Stimulated activated naive CD8-positive, alpha-beta T cell treated with anti-CD3 and anti-CD28 coated beads, Interleukin-15, Interleukin-2, amounts not matched to agents 100 ng/mL and 50 ng/mL, for 24 hours (primary cell): ENCODE measurements at regions not wholly inside any gene's neighbourhood (a gene's known extent, or its start where the extent isn't known, plus 50 kb on each side); places are given as distances from the start of the nearest gene placed in this dataset.

Experiments used
- H3K27ac Mint-ChIP-seq: one replicate; pipeline ENCODE4 v1.8.0; 2021; ENCODE audit warnings: mild to moderate bottlenecking, mixed read lengths
- H3K27me3 Mint-ChIP-seq: one replicate; pipeline ENCODE4 v1.8.0; 2021; ENCODE audit warnings: mixed read lengths
- H3K36me3 Mint-ChIP-seq: one replicate; pipeline ENCODE4 v1.8.0; 2021; ENCODE audit warnings: low read depth, mixed read lengths
- H3K4me1 Mint-ChIP-seq: one replicate; pipeline ENCODE4 v1.8.0; 2021; ENCODE audit warnings: low read depth, mixed read lengths
- H3K4me3 Mint-ChIP-seq: one replicate; pipeline ENCODE4 v1.8.0; 2021; ENCODE audit warnings: mild to moderate bottlenecking, mixed read lengths
- H3K9me3 Mint-ChIP-seq: one replicate; pipeline ENCODE4 v1.8.0; 2021; ENCODE audit warnings: mixed read lengths

DNA sequence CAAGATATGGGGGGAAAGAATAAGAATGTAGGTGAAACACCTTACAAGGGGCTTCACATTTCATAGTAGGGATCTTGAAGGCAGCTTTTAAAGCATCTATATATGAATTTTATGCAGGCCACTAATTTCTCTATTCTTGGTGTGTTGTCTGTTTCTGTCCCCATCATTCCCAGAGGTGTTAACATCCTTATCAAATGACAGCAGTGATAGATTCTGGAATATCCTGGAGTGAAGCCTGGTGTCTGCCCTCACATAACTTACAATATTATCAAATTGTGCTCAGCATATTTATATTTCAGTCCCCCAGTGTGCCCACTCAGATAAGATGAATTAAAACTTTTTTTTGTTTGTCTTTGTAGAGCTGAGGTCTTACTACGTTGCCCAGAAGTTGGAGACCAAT, 486.2 kb downstream of the EPHA4 start:
- Mint-ChIP-seq H3K27me3 (peaks cover 2% of the 10 kb centered on the region), H3K36me3 (no peaks in the 10 kb centered on the region), H3K9me3 (no peaks in the 10 kb centered on the region), H3K4me1 (no peaks in the 10 kb centered on the region), H3K27ac (no peak overlapping the region), H3K4me3 (no peak overlapping the region)

- no peaks in the 10 kb centered on the region for H3K4me1 Mint-ChIP-seq
- peaks cover 8% of the 10 kb centered on the region for H3K27me3 Mint-ChIP-seq
- H3K9me3 Mint-ChIP-seq: peaks cover 4% of the 10 kb centered on the region
- H3K4me3 Mint-ChIP-seq: no peak overlapping the region
- no peaks in the 10 kb centered on the region for H3K36me3 Mint-ChIP-seq
- H3K27ac Mint-ChIP-seq: no peak overlapping the region
Measured at GRCh38 chr2:221087779-221088178, 484.3 kb downstream of the EPHA4 start.

DNA sequence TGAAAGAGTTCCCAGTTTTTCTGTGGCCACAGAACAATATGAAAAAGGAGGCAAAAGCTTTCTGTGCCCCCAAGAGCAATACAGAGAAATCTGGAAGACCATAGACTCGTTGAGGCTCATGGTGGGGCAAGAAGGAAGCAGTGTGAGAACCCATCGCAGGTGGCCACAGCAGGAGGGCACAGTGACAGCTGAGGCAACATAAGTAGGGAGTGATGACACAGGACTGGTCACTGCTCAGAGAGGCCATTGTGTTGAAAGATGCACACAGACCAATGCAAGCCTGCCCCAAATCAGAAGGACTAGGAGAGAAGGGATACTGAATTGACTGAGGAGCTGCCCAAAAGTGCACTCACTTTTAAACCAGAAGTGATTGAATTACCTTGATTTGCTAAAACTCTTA, 483.6 kb downstream of the EPHA4 start:
- H3K4me1 Mint-ChIP-seq: no peaks in the 10 kb centered on the region
- peaks cover 8% of the 10 kb centered on the region for H3K27me3 Mint-ChIP-seq
- H3K4me3 Mint-ChIP-seq: no peak overlapping the region
- peaks cover 4% of the 10 kb centered on the region for H3K9me3 Mint-ChIP-seq
- H3K27ac Mint-ChIP-seq: no peak overlapping the region
- H3K36me3 Mint-ChIP-seq: no peaks in the 10 kb centered on the region

DNA sequence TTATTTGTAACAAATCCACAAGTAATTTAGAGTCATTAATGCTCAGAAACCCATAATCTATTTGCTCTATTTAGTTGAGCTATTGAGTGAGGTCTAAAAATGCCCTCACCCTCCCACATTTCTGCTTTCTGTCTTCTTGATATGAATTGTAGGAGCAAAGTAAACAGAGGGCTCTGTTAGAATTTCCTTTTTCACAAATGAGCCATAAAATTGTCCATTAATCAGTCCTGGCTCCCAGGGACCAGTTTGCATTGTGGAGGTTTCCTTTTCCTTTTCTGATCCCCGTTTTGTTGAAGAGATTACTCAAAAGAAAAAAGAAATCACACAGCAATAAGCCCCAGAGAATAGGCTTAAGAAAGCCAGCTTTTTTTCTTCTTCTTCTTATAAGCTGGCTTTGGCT, 476.7 kb downstream of the EPHA4 start:
- Mint-ChIP-seq H3K27ac (no peak overlapping the region), H3K4me1 (no peaks in the 10 kb centered on the region), H3K9me3 (peaks cover 4% of the 10 kb centered on the region), H3K27me3 (peaks cover 6% of the 10 kb centered on the region), H3K4me3 (no peak overlapping the region), H3K36me3 (no peaks in the 10 kb centered on the region)

DNA sequence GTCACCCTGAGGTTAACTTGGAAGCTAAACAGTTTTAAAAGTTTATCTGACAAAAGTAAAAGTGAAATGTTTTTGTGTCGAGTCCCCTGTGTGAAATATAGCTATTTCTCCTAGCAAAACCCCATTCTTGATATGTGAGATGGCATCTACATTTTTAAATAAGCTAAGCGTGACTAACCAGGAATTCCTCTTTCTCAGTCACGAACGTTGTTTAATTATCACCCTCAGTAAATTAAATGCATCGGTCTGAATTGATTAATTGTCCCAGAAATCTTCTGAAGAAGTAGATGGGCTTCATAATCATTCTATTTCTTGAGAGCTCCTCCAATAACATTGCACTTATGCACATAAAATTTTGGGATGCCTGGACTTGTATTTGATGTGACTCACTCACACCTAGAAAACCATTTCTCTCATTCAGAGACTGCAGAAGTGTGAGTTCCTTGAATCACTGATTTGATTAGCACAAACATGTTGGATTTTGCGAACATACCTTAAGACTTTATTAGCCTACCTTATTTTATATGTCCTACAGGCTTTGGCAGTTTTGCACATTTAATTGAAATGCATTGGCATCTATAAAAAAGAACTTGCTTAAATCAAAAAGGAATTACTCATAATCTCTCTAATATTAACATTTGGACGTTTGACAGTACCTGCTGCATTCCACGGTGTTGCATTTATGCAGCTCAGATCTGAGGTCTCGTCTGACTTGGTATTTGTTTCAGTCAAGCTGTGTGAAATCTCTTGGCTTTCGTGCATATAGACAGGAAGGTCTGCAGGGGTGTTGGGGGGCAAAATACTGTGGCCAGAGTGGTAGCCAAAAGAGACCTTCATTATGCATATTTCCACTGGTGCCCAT, 475.2 kb downstream of the EPHA4 start:
- H3K9me3 Mint-ChIP-seq: no peaks in the 10 kb centered on the region
- H3K36me3 Mint-ChIP-seq: no peaks in the 10 kb centered on the region
- no peak overlapping the region for H3K27ac Mint-ChIP-seq
- peaks cover 9% of the 10 kb centered on the region for H3K27me3 Mint-ChIP-seq
- no peak overlapping the region for H3K4me3 Mint-ChIP-seq
- H3K4me1 Mint-ChIP-seq: no peaks in the 10 kb centered on the region

- Mint-ChIP-seq H3K27ac (no peak overlapping the region), H3K4me3 (no peak overlapping the region), H3K36me3 (no peaks in the 10 kb centered on the region), H3K4me1 (no peaks in the 10 kb centered on the region), H3K27me3 (peaks cover 3% of the 10 kb centered on the region), H3K9me3 (no peaks in the 10 kb centered on the region)
Measured at GRCh38 chr2:221097568-221097915, 474.6 kb downstream of the EPHA4 start.

DNA sequence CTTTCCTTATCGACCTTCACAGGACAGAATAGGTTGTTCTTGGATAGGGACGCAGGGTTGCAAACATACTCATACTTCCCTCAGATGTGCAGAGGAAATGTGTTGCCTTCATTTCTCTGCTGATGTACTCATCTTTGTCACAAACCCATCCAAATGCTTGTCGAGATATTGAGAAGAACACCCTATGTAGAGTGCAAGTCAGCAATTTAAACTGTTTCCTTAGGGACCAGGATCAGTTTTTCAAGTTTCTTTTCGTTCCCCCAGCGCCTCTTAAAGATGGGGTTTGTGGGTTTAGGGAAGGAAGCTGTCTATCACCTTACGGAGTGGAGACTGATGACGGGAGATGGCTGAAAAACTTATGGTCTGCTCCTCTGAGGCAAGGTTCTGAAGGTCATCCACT, 474.2 kb downstream of the EPHA4 start:
- Mint-ChIP-seq H3K9me3 (no peaks in the 10 kb centered on the region), H3K4me3 (no peak overlapping the region), H3K36me3 (no peaks in the 10 kb centered on the region), H3K4me1 (no peaks in the 10 kb centered on the region), H3K27ac (no peak overlapping the region), H3K27me3 (peaks cover 3% of the 10 kb centered on the region)

- no peaks in the 10 kb centered on the region for H3K9me3 Mint-ChIP-seq
- H3K27ac Mint-ChIP-seq: no peak overlapping the region
- no peak overlapping the region for H3K4me3 Mint-ChIP-seq
Measured at GRCh38 chr2:221100467-221101089, 471.5 kb downstream of the EPHA4 start.

GRCh38 chr2:221102896-221103688, 469.0 kb downstream of the EPHA4 start:
- H3K27me3 Mint-ChIP-seq: peaks cover 6% of the 10 kb centered on the region
- H3K36me3 Mint-ChIP-seq: no peaks in the 10 kb centered on the region
- H3K4me1 Mint-ChIP-seq: peaks cover 6% of the 10 kb centered on the region
- no peak overlapping the region for H3K4me3 Mint-ChIP-seq
- H3K9me3 Mint-ChIP-seq: no peaks in the 10 kb centered on the region
- no peak overlapping the region for H3K27ac Mint-ChIP-seq

More at GRCh38 chr2:221100467-221101089, 471.5 kb downstream of the EPHA4 start:
- H3K36me3 Mint-ChIP-seq: no peaks in the 10 kb centered on the region
- H3K4me1 Mint-ChIP-seq: peaks cover 6% of the 10 kb centered on the region
- H3K27me3 Mint-ChIP-seq: peaks cover 6% of the 10 kb centered on the region

DNA sequence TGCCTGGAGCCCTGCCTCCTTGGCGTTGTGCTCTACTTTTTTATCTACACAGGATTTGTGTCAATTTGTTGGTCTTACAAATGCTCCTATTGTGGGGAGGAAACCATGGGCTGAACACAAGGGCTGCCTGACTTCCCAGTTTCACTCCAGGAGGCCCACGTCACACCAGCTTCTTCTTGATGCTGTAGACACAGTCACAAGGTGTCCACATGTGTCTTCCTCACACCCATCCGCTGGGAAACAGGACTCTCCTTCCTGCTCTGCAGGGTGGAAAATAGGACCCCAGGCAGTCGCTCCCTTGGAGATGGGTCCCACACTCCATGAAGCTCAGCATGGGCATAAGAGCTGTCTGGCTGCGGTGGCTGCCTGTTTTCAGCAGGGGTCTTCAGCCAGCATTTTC, 468.2 kb downstream of the EPHA4 start:
- Mint-ChIP-seq H3K36me3 (no peaks in the 10 kb centered on the region), H3K4me3 (no peak overlapping the region), H3K27me3 (peaks cover 6% of the 10 kb centered on the region), H3K4me1 (peaks cover 6% of the 10 kb centered on the region), H3K27ac (no peak overlapping the region), H3K9me3 (no peaks in the 10 kb centered on the region)

DNA sequence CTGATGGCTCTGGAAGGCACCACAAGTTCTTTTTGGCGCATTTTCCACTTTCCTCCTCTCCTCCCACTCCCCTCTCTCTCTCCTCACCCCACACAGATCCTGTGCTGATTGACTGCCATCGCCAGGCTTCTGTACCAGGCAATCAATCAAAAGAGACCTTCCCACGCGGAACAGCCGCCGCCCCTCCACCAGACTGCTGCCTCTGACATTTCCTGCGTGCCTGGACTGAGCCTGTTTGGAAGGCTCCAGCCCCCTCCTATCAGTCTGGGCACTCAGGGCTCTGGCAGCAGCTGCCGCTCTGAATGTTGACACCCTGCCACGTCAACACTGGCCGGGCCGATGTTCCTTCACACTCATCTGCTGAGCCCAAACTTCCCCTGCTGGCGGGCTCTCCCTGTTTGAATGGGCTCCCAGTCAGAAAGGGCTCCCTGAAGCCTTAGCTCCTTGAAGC, 467.7 kb downstream of the EPHA4 start:
- H3K4me1 Mint-ChIP-seq: peaks cover 6% of the 10 kb centered on the region
- H3K4me3 Mint-ChIP-seq: peak overlapping the region; percentile 31
- H3K9me3 Mint-ChIP-seq: no peaks in the 10 kb centered on the region
- H3K27me3 Mint-ChIP-seq: peaks cover 6% of the 10 kb centered on the region
- no peak overlapping the region for H3K27ac Mint-ChIP-seq
- H3K36me3 Mint-ChIP-seq: no peaks in the 10 kb centered on the region

DNA sequence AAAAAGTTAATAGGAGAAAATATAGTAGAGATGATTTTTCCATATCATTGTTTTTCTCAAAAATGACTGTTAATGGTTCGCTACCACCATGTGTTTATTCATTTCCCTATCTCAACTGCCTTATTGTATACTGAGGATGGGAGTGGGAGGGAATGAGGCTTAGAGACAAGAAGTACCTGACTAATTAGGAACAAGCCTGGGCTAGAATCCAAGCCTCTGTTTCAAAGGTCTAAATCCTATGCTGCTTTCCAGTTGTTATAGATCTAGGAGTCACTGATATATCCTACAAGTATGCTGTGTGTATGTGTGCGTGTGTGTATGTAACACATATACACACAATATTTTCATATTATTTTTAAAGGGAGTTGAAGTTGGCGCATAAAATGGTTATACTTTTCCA, 465.9 kb downstream of the EPHA4 start:
- peaks cover 6% of the 10 kb centered on the region for H3K27me3 Mint-ChIP-seq
- peaks cover 6% of the 10 kb centered on the region for H3K4me1 Mint-ChIP-seq
- no peaks in the 10 kb centered on the region for H3K9me3 Mint-ChIP-seq
- no peaks in the 10 kb centered on the region for H3K36me3 Mint-ChIP-seq
- H3K4me3 Mint-ChIP-seq: no peak overlapping the region
- H3K27ac Mint-ChIP-seq: no peak overlapping the region

GRCh38 chr2:221107424-221107823, 464.7 kb downstream of the EPHA4 start:
- H3K36me3 Mint-ChIP-seq: no peaks in the 10 kb centered on the region
- H3K27me3 Mint-ChIP-seq: peaks cover 4% of the 10 kb centered on the region
- H3K27ac Mint-ChIP-seq: no peak overlapping the region
- no peak overlapping the region for H3K4me3 Mint-ChIP-seq
- no peaks in the 10 kb centered on the region for H3K9me3 Mint-ChIP-seq
- peaks cover 6% of the 10 kb centered on the region for H3K4me1 Mint-ChIP-seq

- Mint-ChIP-seq H3K36me3 (no peaks in the 10 kb centered on the region), H3K4me1 (peaks cover 2% of the 10 kb centered on the region), H3K27ac (no peak overlapping the region), H3K27me3 (peaks cover under 1% of the 10 kb centered on the region), H3K9me3 (no peaks in the 10 kb centered on the region), H3K4me3 (no peak overlapping the region)
Measured at GRCh38 chr2:221109552-221109951, 462.6 kb downstream of the EPHA4 start.

DNA sequence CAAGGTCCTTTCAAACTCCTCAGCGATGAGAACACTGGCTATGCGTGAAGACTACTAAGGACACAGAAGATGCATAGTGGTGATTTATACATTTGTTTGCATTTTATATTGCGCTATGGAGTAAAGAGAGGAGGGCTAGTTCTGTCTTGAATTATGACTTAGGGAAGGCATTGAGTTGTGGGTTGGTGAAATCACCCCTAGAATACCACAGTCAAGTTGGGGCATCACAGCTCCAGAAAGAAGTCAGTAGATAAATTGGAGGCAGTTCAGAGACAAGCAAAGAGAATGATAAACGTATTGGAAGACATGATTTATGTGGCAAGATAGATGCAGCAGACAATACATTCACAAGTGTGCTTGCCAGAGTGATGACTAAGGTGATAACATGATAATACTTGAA, 460.4 kb downstream of the EPHA4 start:
- H3K27ac Mint-ChIP-seq: no peak overlapping the region
- no peaks in the 10 kb centered on the region for H3K9me3 Mint-ChIP-seq
- no peaks in the 10 kb centered on the region for H3K27me3 Mint-ChIP-seq
- H3K36me3 Mint-ChIP-seq: no peaks in the 10 kb centered on the region
- no peaks in the 10 kb centered on the region for H3K4me1 Mint-ChIP-seq
- no peak overlapping the region for H3K4me3 Mint-ChIP-seq
